ENCODE measurements at regions not wholly inside any gene's neighbourhood (a gene's known extent, or its start where the extent isn't known, plus 50 kb on each side); places are given as distances from the start of the nearest gene placed in this dataset.

DNA sequence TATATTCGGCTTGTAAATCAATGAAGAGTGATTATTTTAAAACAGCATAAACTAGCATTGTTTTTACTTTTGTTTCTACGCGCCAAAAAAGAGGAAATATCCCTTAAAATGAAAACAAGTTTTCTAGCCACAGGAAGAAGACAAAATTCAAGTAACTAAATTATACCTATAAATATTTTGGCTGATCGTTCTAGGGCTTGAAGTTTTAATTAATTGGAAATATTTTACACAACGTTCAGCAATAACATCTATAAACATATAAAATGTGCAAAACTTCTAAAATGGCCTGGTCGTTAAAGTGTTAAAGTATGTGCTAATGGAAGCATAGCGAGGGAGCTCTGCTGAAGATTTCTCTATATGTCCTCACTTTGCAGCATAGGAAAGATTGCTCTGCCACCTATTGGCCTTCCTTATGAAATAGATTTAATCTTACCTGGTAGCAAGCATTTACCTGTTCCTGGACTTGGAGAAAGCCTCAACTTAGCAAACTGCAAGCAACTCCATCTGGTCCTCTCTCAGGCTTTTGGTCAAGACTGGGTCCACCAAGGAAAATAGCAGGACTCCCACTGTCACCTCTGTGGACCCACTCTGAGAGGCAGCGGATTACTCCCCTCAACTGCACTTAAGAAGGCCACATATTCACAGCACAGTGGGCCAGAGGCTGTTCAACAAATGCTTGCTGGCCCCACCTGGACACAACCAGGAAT, 351.3 kb upstream of the RUNX1 start:
- no peak for TF ChIP-seq POLR2A (IDR thresholded peaks at IDR 0.05)
- TF ChIP-seq, protein P1, sequence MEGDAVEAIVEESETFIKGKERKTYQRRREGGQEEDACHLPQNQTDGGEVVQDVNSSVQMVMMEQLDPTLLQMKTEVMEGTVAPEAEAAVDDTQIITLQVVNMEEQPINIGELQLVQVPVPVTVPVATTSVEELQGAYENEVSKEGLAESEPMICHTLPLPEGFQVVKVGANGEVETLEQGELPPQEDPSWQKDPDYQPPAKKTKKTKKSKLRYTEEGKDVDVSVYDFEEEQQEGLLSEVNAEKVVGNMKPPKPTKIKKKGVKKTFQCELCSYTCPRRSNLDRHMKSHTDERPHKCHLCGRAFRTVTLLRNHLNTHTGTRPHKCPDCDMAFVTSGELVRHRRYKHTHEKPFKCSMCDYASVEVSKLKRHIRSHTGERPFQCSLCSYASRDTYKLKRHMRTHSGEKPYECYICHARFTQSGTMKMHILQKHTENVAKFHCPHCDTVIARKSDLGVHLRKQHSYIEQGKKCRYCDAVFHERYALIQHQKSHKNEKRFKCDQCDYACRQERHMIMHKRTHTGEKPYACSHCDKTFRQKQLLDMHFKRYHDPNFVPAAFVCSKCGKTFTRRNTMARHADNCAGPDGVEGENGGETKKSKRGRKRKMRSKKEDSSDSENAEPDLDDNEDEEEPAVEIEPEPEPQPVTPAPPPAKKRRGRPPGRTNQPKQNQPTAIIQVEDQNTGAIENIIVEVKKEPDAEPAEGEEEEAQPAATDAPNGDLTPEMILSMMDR (IDR thresholded peaks at IDR 0.05), result no peak
